IMR-90 (cell line): ENCODE measurements at regions not wholly inside any gene's neighbourhood (a gene's known extent, or its start where the extent isn't known, plus 50 kb on each side); places are given as distances from the start of the nearest gene placed in this dataset.

ENCODE experiments used
- ATAC-seq: fragments of 200-7000 bp; cut with Tn5 transposase; 2 replicates; pipeline ENCODE4 v1.9.1; 2020; ENCODE audit warnings: low read depth, mild to moderate bottlenecking, moderate library complexity
- BruUV-seq: library from RNA; stranded (reverse); fragments of 400-500 nt; replicated peaks from 2 replicates; lab custom pipeline; 2021; lab: Mats Ljungman, UMichigan
- CTCF ChIA-PET: fragments of 300-600 bp; formaldehyde crosslinking; extraction: SDS; loops from one replicate; lab custom pipeline; 2021; ENCODE audit warnings: antibody characterized with exemption; lab: Yijun Ruan, JAX
- POLR2A ChIA-PET: fragments of 300-600 bp; sonication (Branson Sonifier 250); formaldehyde crosslinking; loops from one replicate; lab custom pipeline; 2022; ENCODE audit warnings: antibody characterized with exemption; ENCODE audit not compliant: unreplicated experiment; lab: Charles Lee
- DNase-seq: peaks from one replicate; pipeline ENCODE4 v3.0.0; 2013
- H2AFZ ChIP-seq: replicated peaks from 2 replicates; pipeline ENCODE3; 2013; ENCODE audit warnings: low read length, mild to moderate bottlenecking; ENCODE audit not compliant: poor library complexity
- H2AK5ac ChIP-seq: 2 replicates; pipeline ENCODE4 v1.6.1; 2013; ENCODE audit warnings: low read depth, low read length, inconsistent platforms
- H2AK9ac ChIP-seq: replicated peaks from 2 replicates; pipeline ENCODE3; 2013; ENCODE audit warnings: mild to moderate bottlenecking, low read depth, low read length, moderate library complexity; ENCODE audit not compliant: poor library complexity
- H2BK120ac ChIP-seq: 2 replicates; pipeline ENCODE4 v1.6.1; 2013; ENCODE audit warnings: low read depth, low read length, inconsistent platforms
- H2BK15ac ChIP-seq: 3 replicates; pipeline ENCODE4 v1.6.1; 2013; ENCODE audit warnings: low read depth, low read length, inconsistent platforms
- H2BK20ac ChIP-seq: 2 replicates; pipeline ENCODE4 v1.6.1; 2013; ENCODE audit warnings: low read depth, mild to moderate bottlenecking, inconsistent platforms, low read length, moderate library complexity
- H2BK5ac ChIP-seq: 2 replicates; pipeline ENCODE4 v1.6.1; 2013; ENCODE audit warnings: mild to moderate bottlenecking, low read depth, low read length, inconsistent platforms; ENCODE audit not compliant: poor library complexity, severe bottlenecking
- H3K14ac ChIP-seq: replicated peaks from 2 replicates; pipeline ENCODE4 v1.6.1; 2013; ENCODE audit warnings: low read depth, low read length, inconsistent platforms
- H3K18ac ChIP-seq: 2 replicates; pipeline ENCODE4 v1.6.1; 2013; ENCODE audit warnings: low read depth, low read length, control low read depth
- H3K23ac ChIP-seq: 2 replicates; pipeline ENCODE4 v1.6.1; 2013; ENCODE audit warnings: low read depth, low read length, inconsistent platforms
- H3K27ac ChIP-seq: 2 replicates; pipeline ENCODE4 v1.5.1; 2013; ENCODE audit warnings: mild to moderate bottlenecking, control low read depth, low read length; ENCODE audit not compliant: insufficient read depth
- H3K27me3 ChIP-seq: 2 replicates; pipeline ENCODE4 v1.6.1; 2013; ENCODE audit warnings: low read length; ENCODE audit not compliant: control insufficient read depth, insufficient read depth
- H3K36me3 ChIP-seq: 2 replicates; pipeline ENCODE4 v1.6.1; 2013; ENCODE audit warnings: low read length, mixed read lengths; ENCODE audit not compliant: control insufficient read depth, insufficient read depth
- H3K4ac ChIP-seq: 2 replicates; pipeline ENCODE4 v1.6.1; 2013; ENCODE audit warnings: low read depth, low read length, inconsistent platforms
- H3K4me1 ChIP-seq: 2 replicates; pipeline ENCODE4 v1.6.1; 2013; ENCODE audit warnings: low read length, mixed read lengths; ENCODE audit not compliant: control insufficient read depth, insufficient read depth
- H3K4me2 ChIP-seq: 2 replicates; pipeline ENCODE4 v1.6.1; 2013; ENCODE audit warnings: low read depth, mild to moderate bottlenecking, control low read depth, low read length, moderate library complexity
- H3K4me3 ChIP-seq: 2 replicates; pipeline ENCODE4 v1.5.1; 2013; ENCODE audit warnings: low read depth, mild to moderate bottlenecking, control low read depth, low read length, moderate library complexity; ENCODE audit not compliant: insufficient read depth
- H3K56ac ChIP-seq: 2 replicates; pipeline ENCODE4 v1.6.1; 2013; ENCODE audit warnings: low read length, inconsistent platforms; ENCODE audit not compliant: insufficient read depth; ENCODE audit errors: extremely low read depth
- H3K79me1 ChIP-seq, 2 experiments: 2 replicates each; pipeline ENCODE4 v1.6.1; 2013; ENCODE audit warnings: low read length in 2 of 2, inconsistent platforms in 1 of 2, low read depth in 1 of 2
- H3K9ac ChIP-seq: 2 replicates; pipeline ENCODE4 v1.6.1; 2013; ENCODE audit warnings: low read depth, low read length, control low read depth
- H3K9me1 ChIP-seq: 2 replicates; pipeline ENCODE4 v1.6.1; 2013; ENCODE audit warnings: low read length, inconsistent platforms; ENCODE audit not compliant: insufficient read depth
- H3K9me3 ChIP-seq: 2 replicates; pipeline ENCODE4 v1.6.1; 2013; ENCODE audit warnings: low read length; ENCODE audit not compliant: control insufficient read depth, insufficient read depth
- H4K20me1 ChIP-seq: 2 replicates; pipeline ENCODE4 v1.6.1; 2013; ENCODE audit warnings: low read length, inconsistent platforms; ENCODE audit not compliant: insufficient read depth
- H4K5ac ChIP-seq: 2 replicates; pipeline ENCODE4 v1.6.1; 2013; ENCODE audit warnings: mild to moderate bottlenecking, low read depth, low read length, control low read depth
- H4K8ac ChIP-seq, 2 experiments: 2 replicates each; pipeline ENCODE4 v1.6.1; 2013; ENCODE audit warnings: low read depth in 2 of 2, low read length in 2 of 2, control low read depth in 1 of 2, inconsistent platforms in 1 of 2
- H4K91ac ChIP-seq: 2 replicates; pipeline ENCODE4 v1.6.1; 2013; ENCODE audit warnings: low read depth, low read length, inconsistent platforms; ENCODE audit not compliant: insufficient read depth
- MXI1 ChIP-seq: IDR thresholded peaks from 2 replicates; pipeline ENCODE4 v1.6.1; 2012; ENCODE audit warnings: low read depth, mild to moderate bottlenecking, low read length, moderate library complexity, borderline replicate concordance
- RAD21 ChIP-seq: IDR thresholded peaks from 2 replicates; pipeline ENCODE4 v1.6.1; 2012; ENCODE audit warnings: low read length, improper control_type of control experiment
- RCOR1 ChIP-seq: IDR thresholded peaks from 2 replicates; pipeline ENCODE4 v1.6.1; 2012; ENCODE audit warnings: mild to moderate bottlenecking, low read length, improper control_type of control experiment; ENCODE audit not compliant: insufficient replicate concordance
- USF2 ChIP-seq: fragments of 150-350 bp; IDR thresholded peaks from 2 replicates; pipeline ENCODE4 v1.6.1; 2017; ENCODE audit warnings: mild to moderate bottlenecking, antibody characterized with exemption, low read length, low read depth
- WGBS, 2 experiments: methylation state at CpG; one replicate each; pipeline versions ENCODE4 v1.1.5 to v1.1.7; 2013; ENCODE audit warnings: missing lambda C conversion rate in 2 of 2; ENCODE audit not compliant: insufficient read length in 1 of 2; ENCODE audit errors: extremely low coverage in 2 of 2; 5-methylcytosine and 5-hydroxymethylcytosine counted together
- dilution Hi-C: fragments of 300-500 bp; cut with HindIII; formaldehyde crosslinking; loops from one replicate; pipeline ENCODE4 v1.14.3; 2018; ENCODE audit warnings: low sequenced_read_pairs; ENCODE audit not compliant: unreplicated experiment
- in situ Hi-C: fragments of 300-500 bp; cut with MboI; formaldehyde crosslinking; loops from 3 replicates; pipeline ENCODE4 v1.14.3; 2019; ENCODE audit warnings: low sequenced_read_pairs, inconsistent platforms, mixed read lengths
- intact Hi-C: fragments of 100-400 bp; cut with micrococcal nuclease; formaldehyde crosslinking; loops from 2 replicates; pipeline ENCODE4 v1.10.0; 2022

- dilution Hi-C loops (no loop called here), in situ Hi-C loops (no loop called here), intact Hi-C loops (no loop called here)
- H3K9me1 ChIP-seq, result no peaks in the 10 kb centered on the region
- H2AFZ ChIP-seq, result no peak overlapping the region
- no peak overlapping the region for H3K4me2 ChIP-seq
- no peak overlapping the region for H2BK15ac ChIP-seq
- H2AK5ac ChIP-seq, result no peak overlapping the region
- no peak overlapping the region for H2BK120ac ChIP-seq
- no peaks in the 10 kb centered on the region for H3K36me3 ChIP-seq
- CTCF ChIA-PET, result no interaction called here
- H4K8ac ChIP-seq, result no peak overlapping the region
- TF ChIP-seq MXI1, result no peak
- no peak for TF ChIP-seq RCOR1
- TF ChIP-seq USF2, result no peak
- TF ChIP-seq RAD21, result no peak
- H4K20me1 ChIP-seq, result no peaks in the 10 kb centered on the region
- no peak overlapping the region for H3K23ac ChIP-seq
- no peak overlapping the region for H3K27ac ChIP-seq
- no peaks in the 10 kb centered on the region; the same call in 1 of the 2 replicates for H3K9me3 ChIP-seq
- H3K56ac ChIP-seq, result no peak overlapping the region
- no peak overlapping the region for H2BK5ac ChIP-seq
- WGBS, 2 experiments, result no CpG with 5 or more reads among the region's 3 CpGs
- POLR2A ChIA-PET, result no interaction called here
- H3K4ac ChIP-seq, result no peak overlapping the region
- H3K9ac ChIP-seq, result no peak overlapping the region
- H2AK9ac ChIP-seq, result no peak overlapping the region
- no peak overlapping the region for H3K4me3 ChIP-seq
- H2BK20ac ChIP-seq, result no peak overlapping the region
- H3K4me1 ChIP-seq, result no peaks in the 10 kb centered on the region
- H3K79me1 ChIP-seq, result no peaks in the 10 kb centered on the region
- H3K14ac ChIP-seq, result no peak overlapping the region
- no peak for ATAC-seq
- H3K27me3 ChIP-seq, result no peaks in the 10 kb centered on the region
- BruUV-seq, result no TSS peak
- DNase-seq, result no peak
- H4K91ac ChIP-seq, result no peak overlapping the region
- no peak overlapping the region for H3K18ac ChIP-seq
- H4K5ac ChIP-seq, result no peak overlapping the region
Measured at GRCh38 chr20:22420116-22420598, 164.2 kb downstream of the FOXA2 start.
